H9 (cell line): ENCODE measurements at regions not wholly inside any gene's neighbourhood (a gene's known extent, or its start where the extent isn't known, plus 50 kb on each side); places are given as distances from the start of the nearest gene placed in this dataset.

Experiments
- DNase-seq: peaks from one replicate; pipeline ENCODE4 v3.0.0-alpha.2; 2017
- H2AFZ ChIP-seq: one replicate; pipeline ENCODE4 v1.6.1; 2013; ENCODE audit warnings: mild to moderate bottlenecking, low read length, control low read depth, moderate library complexity
- H2AK5ac ChIP-seq: 2 replicates; pipeline ENCODE4 v1.6.1; 2013; ENCODE audit warnings: low read length, control low read depth, mixed read lengths; ENCODE audit not compliant: insufficient read length
- H2BK120ac ChIP-seq: one replicate; pipeline ENCODE4 v1.6.1; 2013; ENCODE audit warnings: low read depth, mild to moderate bottlenecking, low read length, control low read depth, inconsistent platforms; ENCODE audit not compliant: poor library complexity, severe bottlenecking
- H2BK12ac ChIP-seq: 2 replicates; pipeline ENCODE4 v1.6.1; 2013; ENCODE audit warnings: low read length, control low read depth, mixed read lengths, low read depth; ENCODE audit not compliant: insufficient read length
- H2BK15ac ChIP-seq: 2 replicates; pipeline ENCODE4 v1.6.1; 2013; ENCODE audit warnings: low read depth, low read length, control low read depth
- H2BK20ac ChIP-seq: one replicate; pipeline ENCODE4 v1.6.1; 2013; ENCODE audit warnings: low read depth, mild to moderate bottlenecking, low read length, control low read depth, inconsistent platforms; ENCODE audit not compliant: poor library complexity, severe bottlenecking
- H2BK5ac ChIP-seq: 2 replicates; pipeline ENCODE4 v1.6.1; 2013; ENCODE audit warnings: low read length, control low read depth, mixed read lengths; ENCODE audit not compliant: insufficient read length
- H3K14ac ChIP-seq: 2 replicates; pipeline ENCODE4 v1.6.1; 2013; ENCODE audit warnings: low read length, control low read depth; ENCODE audit not compliant: insufficient read depth
- H3K18ac ChIP-seq: 2 replicates; pipeline ENCODE4 v1.6.1; 2013; ENCODE audit warnings: low read depth, mild to moderate bottlenecking, mixed read lengths, low read length, control low read depth; ENCODE audit not compliant: insufficient read length
- H3K23ac ChIP-seq: 2 replicates; pipeline ENCODE4 v1.6.1; 2013; ENCODE audit warnings: low read length, control low read depth, mixed read lengths, low read depth; ENCODE audit not compliant: insufficient read length
- H3K23me2 ChIP-seq: 2 replicates; pipeline ENCODE4 v1.6.1; 2013; ENCODE audit warnings: low read depth, mild to moderate bottlenecking, mixed read lengths, low read length, control low read depth; ENCODE audit not compliant: insufficient read length, poor library complexity, severe bottlenecking
- H3K27ac ChIP-seq: 2 replicates; pipeline ENCODE4 v1.5.1; 2013; ENCODE audit warnings: low read length, control low read depth, mixed read lengths, low read depth; ENCODE audit not compliant: insufficient read length
- H3K27me3 ChIP-seq: 2 replicates; pipeline ENCODE4 v1.6.1; 2013; ENCODE audit warnings: low read length, control low read depth, inconsistent platforms; ENCODE audit not compliant: insufficient read depth
- H3K4ac ChIP-seq: 2 replicates; pipeline ENCODE4 v1.6.1; 2013; ENCODE audit warnings: low read depth, mild to moderate bottlenecking, control low read depth, inconsistent platforms, low read length, moderate library complexity
- H3K4me1 ChIP-seq: 2 replicates; pipeline ENCODE4 v1.6.1; 2013; ENCODE audit warnings: low read length, control low read depth, inconsistent platforms; ENCODE audit not compliant: insufficient read depth
- H3K4me2 ChIP-seq: 2 replicates; pipeline ENCODE4 v1.6.1; 2013; ENCODE audit warnings: low read length, control low read depth, mixed read lengths; ENCODE audit not compliant: insufficient read length, insufficient read depth
- H3K56ac ChIP-seq: 2 replicates; pipeline ENCODE4 v1.6.1; 2013; ENCODE audit warnings: low read depth, mild to moderate bottlenecking, mixed read lengths, low read length, control low read depth; ENCODE audit not compliant: insufficient read length
- H3K79me1 ChIP-seq: 2 replicates; pipeline ENCODE4 v1.6.1; 2013; ENCODE audit warnings: low read depth, mild to moderate bottlenecking, moderate library complexity, low read length, control low read depth, inconsistent platforms; ENCODE audit not compliant: insufficient read depth, poor library complexity, severe bottlenecking
- H3K79me2 ChIP-seq: 2 replicates; pipeline ENCODE4 v1.6.1; 2013; ENCODE audit warnings: low read length, control low read depth, inconsistent platforms; ENCODE audit not compliant: insufficient read depth
- H3K9ac ChIP-seq: 2 replicates; pipeline ENCODE4 v1.6.1; 2013; ENCODE audit warnings: low read length, control low read depth, mixed read lengths; ENCODE audit not compliant: insufficient read length; ENCODE audit errors: extremely low read depth
- H3K9me3 ChIP-seq: one replicate; pipeline ENCODE4 v1.6.1; 2013; ENCODE audit warnings: low read depth, low read length, inconsistent platforms; ENCODE audit not compliant: control insufficient read depth
- H3T11ph ChIP-seq: one replicate; pipeline ENCODE4 v1.6.1; 2013; ENCODE audit warnings: mild to moderate bottlenecking, low read length, control low read depth, inconsistent platforms
- H4K20me1 ChIP-seq: one replicate; pipeline ENCODE4 v1.6.1; 2013; ENCODE audit not compliant: control insufficient read depth, insufficient read length, insufficient read depth
- H4K5ac ChIP-seq: 2 replicates; pipeline ENCODE4 v1.6.1; 2013; ENCODE audit warnings: low read depth, mild to moderate bottlenecking, mixed read lengths, low read length, control low read depth; ENCODE audit not compliant: insufficient read length
- H4K8ac ChIP-seq: replicated peaks from 2 replicates; pipeline ENCODE4 v1.6.1; 2013; ENCODE audit warnings: low read length, control low read depth, mixed read lengths, low read depth; ENCODE audit not compliant: insufficient read length
- H4K91ac ChIP-seq: 2 replicates; pipeline ENCODE4 v1.6.1; 2013; ENCODE audit warnings: low read depth, mild to moderate bottlenecking, moderate library complexity, mixed read lengths, low read length, control low read depth; ENCODE audit not compliant: insufficient read length
- H3K27ac Mint-ChIP-seq, 3 experiments: 2 replicates in 2 of 3; 3 replicates in 1 of 3; pipeline ENCODE4 v1.8.0; 2020 to 2021; ENCODE audit warnings: mixed read lengths in 3 of 3, mild to moderate bottlenecking in 1 of 3, moderate library complexity in 1 of 3
- H3K27me3 Mint-ChIP-seq: 2 replicates; pipeline ENCODE4 v1.8.0; 2021; ENCODE audit warnings: low read depth, mild to moderate bottlenecking, moderate library complexity, mixed read lengths
- H3K36me3 Mint-ChIP-seq, 3 experiments: 2 replicates in 2 of 3; 3 replicates in 1 of 3; pipeline ENCODE4 v1.8.0; 2020 to 2021; ENCODE audit warnings: low read depth in 3 of 3, mixed read lengths in 3 of 3; ENCODE audit not compliant: insufficient read depth in 1 of 3
- H3K4me1 Mint-ChIP-seq, 2 experiments: 2 replicates each; pipeline ENCODE4 v1.8.0; 2020; ENCODE audit warnings: mixed read lengths in 2 of 2
- H3K4me3 Mint-ChIP-seq, 2 experiments: 2 replicates in 1 of 2; 3 replicates in 1 of 2; pipeline ENCODE4 v1.8.0; 2020 to 2021; ENCODE audit warnings: mild to moderate bottlenecking in 2 of 2, mixed read lengths in 2 of 2, moderate library complexity in 1 of 2
- H3K9me3 Mint-ChIP-seq, 2 experiments: 2 replicates in 1 of 2; 3 replicates in 1 of 2; pipeline ENCODE4 v1.8.0; 2020; ENCODE audit warnings: mild to moderate bottlenecking in 2 of 2, mixed read lengths in 2 of 2, moderate library complexity in 1 of 2
- CTCF ChIP-seq: fragments of 200-600 bp; sonication (generic); conservative IDR thresholded peaks from 3 replicates; pipeline ENCODE4 v1.8.0; 2021; ENCODE audit warnings: antibody characterized with exemption, mild to moderate bottlenecking
- WGBS: extraction: QIAGEN DNeasy Blood & Tissue Kit; methylation state at CpG from one replicate; pipeline ENCODE4 v1.1.7; 2013; ENCODE audit warnings: missing lambda C conversion rate, low lambda C conversion rate, mixed read lengths; ENCODE audit not compliant: insufficient read length; ENCODE audit errors: extremely low coverage; 5-methylcytosine and 5-hydroxymethylcytosine counted together

- Mint-ChIP-seq H3K4me3 (no peak overlapping the region), H3K36me3 (no peaks in the 10 kb centered on the region; a peak in 1 of 7 replicates), H3K4me1 (peaks cover 19 to 23% of the 10 kb centered on the region in 2 experiments), H3K27me3 (peaks cover 4% of the 10 kb centered on the region), H3K9me3 (no peaks in the 10 kb centered on the region; a peak in 1 of 5 replicates), H3K27ac (no peak overlapping the region)
- no peak overlapping the region for H2AFZ ChIP-seq
- H2AK5ac ChIP-seq = no peak overlapping the region
- no peak for TF ChIP-seq CTCF
- no peak for DNase-seq
- no peaks in the 10 kb centered on the region for H3K9me3 ChIP-seq
- no peak overlapping the region for H4K8ac ChIP-seq
- H3K4me2 ChIP-seq = no peak overlapping the region
- H3K79me1 ChIP-seq = no peaks in the 10 kb centered on the region
- H3K4me1 ChIP-seq = peaks cover 3% of the 10 kb centered on the region; the same call in 1 of the 2 replicates
- no peak overlapping the region for H3K14ac ChIP-seq
- no peak overlapping the region for H3K18ac ChIP-seq
- no peak overlapping the region for H4K5ac ChIP-seq
- H2BK12ac ChIP-seq = no peak overlapping the region
- H3K27me3 ChIP-seq = no peaks in the 10 kb centered on the region
- H4K91ac ChIP-seq = no peak overlapping the region
- no peak overlapping the region for H3K4ac ChIP-seq
- H2BK20ac ChIP-seq = no peak overlapping the region
- H4K20me1 ChIP-seq = no peaks in the 10 kb centered on the region
- H3K56ac ChIP-seq = no peak overlapping the region
- no peaks in the 10 kb centered on the region for H3K79me2 ChIP-seq
- no CpG with 5 or more reads among the region's 4 CpGs for WGBS
- no peak overlapping the region for H3T11ph ChIP-seq
- no peaks in the 10 kb centered on the region for H3K23me2 ChIP-seq
- no peak overlapping the region for H3K9ac ChIP-seq
- no peak overlapping the region for H3K27ac ChIP-seq
- H2BK15ac ChIP-seq = no peak overlapping the region
- H2BK120ac ChIP-seq = no peak overlapping the region
- H3K23ac ChIP-seq = no peak overlapping the region
- no peak overlapping the region for H2BK5ac ChIP-seq
These were observed 142.8 kb downstream of the NUAK1 start for GRCh38 chr12:105995961-105996431.
